ENCODE measurements at regions not wholly inside any gene's neighbourhood (a gene's known extent, or its start where the extent isn't known, plus 50 kb on each side); places are given as distances from the start of the nearest gene placed in this dataset.

GRCh38 chrX:567891-568290 lies 62.7 kb upstream of the SHOX start:
- TF ChIP-seq CTCF (IDR thresholded peaks at IDR 0.05; ENCODE audit: borderline replicate concordance), result no peak
- Histone ChIP-seq H3K4me1 (no peaks in the 10 kb centered on the region), H3K27me3 (ENCODE audit: low read depth) (no peaks in the 10 kb centered on the region), H3K9me3 (replicated peaks) (peaks cover 8% of the 10 kb centered on the region), H3K4me3 (no peak overlapping the region), H3K27ac (replicated peaks) (no peak overlapping the region), H3K36me3 (no peaks in the 10 kb centered on the region)
- intact Hi-C loops (cut with micrococcal nuclease), result no loop called here
- DNase-seq, result no peak

GRCh38 chrX:568311-568710 lies 62.3 kb upstream of the SHOX start:
- Histone ChIP-seq H3K9me3 (replicated peaks) (peaks cover 8% of the 10 kb centered on the region), H3K36me3 (no peaks in the 10 kb centered on the region), H3K27me3 (ENCODE audit: low read depth) (no peaks in the 10 kb centered on the region), H3K4me3 (no peak overlapping the region), H3K27ac (replicated peaks) (no peak overlapping the region), H3K4me1 (no peaks in the 10 kb centered on the region)
- TF ChIP-seq CTCF (IDR thresholded peaks at IDR 0.05; ENCODE audit: borderline replicate concordance), result no peak
- intact Hi-C loops (cut with micrococcal nuclease), result no loop called here
- no peak for DNase-seq

- no peaks in the 10 kb centered on the region for H3K27me3 ChIP-seq (ENCODE audit: low read depth)
- H3K36me3 ChIP-seq, result no peaks in the 10 kb centered on the region
- H3K4me3 ChIP-seq, result no peak overlapping the region
- no peak overlapping the region for H3K27ac ChIP-seq (replicated peaks)
- peaks cover 33% of the 10 kb centered on the region for H3K9me3 ChIP-seq (replicated peaks)
- TF ChIP-seq CTCF (IDR thresholded peaks at IDR 0.05; ENCODE audit: borderline replicate concordance), result no peak
- no peaks in the 10 kb centered on the region for H3K4me1 ChIP-seq
- DNase-seq, result no peak
- intact Hi-C loops (cut with micrococcal nuclease), result no loop called here
Measured at GRCh38 chrX:572538-573124, 58.0 kb upstream of the SHOX start.

GRCh38 chrX:574251-574650 lies 56.3 kb upstream of the SHOX start:
- Histone ChIP-seq H3K4me3 (no peak overlapping the region), H3K9me3 (replicated peaks) (peaks cover 29% of the 10 kb centered on the region), H3K36me3 (no peaks in the 10 kb centered on the region), H3K27me3 (ENCODE audit: low read depth) (no peaks in the 10 kb centered on the region), H3K4me1 (no peaks in the 10 kb centered on the region), H3K27ac (replicated peaks) (no peak overlapping the region)
- intact Hi-C loops (cut with micrococcal nuclease), result no loop called here
- no peak for DNase-seq
- TF ChIP-seq CTCF (IDR thresholded peaks at IDR 0.05; ENCODE audit: borderline replicate concordance), result no peak

- no peak overlapping the region for H3K27ac ChIP-seq (replicated peaks)
- H3K4me3 ChIP-seq, result no peak overlapping the region
- TF ChIP-seq CTCF (IDR thresholded peaks at IDR 0.05; ENCODE audit: borderline replicate concordance), result no peak
- no peaks in the 10 kb centered on the region for H3K4me1 ChIP-seq
- H3K36me3 ChIP-seq, result no peaks in the 10 kb centered on the region
- peaks cover 29% of the 10 kb centered on the region for H3K9me3 ChIP-seq (replicated peaks)
- intact Hi-C loops (cut with micrococcal nuclease), result no loop called here
- no peak for DNase-seq
- no peaks in the 10 kb centered on the region for H3K27me3 ChIP-seq (ENCODE audit: low read depth)
Measured at GRCh38 chrX:574830-575229, 55.8 kb upstream of the SHOX start.

Measured in left ventricle myocardium inferior (tissue), 1 donor.